DOHH2 (cell line): ENCODE measurements at regions not wholly inside any gene's neighbourhood (a gene's known extent, or its start where the extent isn't known, plus 50 kb on each side); places are given as distances from the start of the nearest gene placed in this dataset.

Experiments used
- EZH2phosphoT487 ChIP-seq: fragments of 200-600 bp; sonication (generic); IDR thresholded peaks from 2 replicates; pipeline ENCODE4 v1.6.1; 2017; ENCODE audit warnings: borderline replicate concordance, mild to moderate bottlenecking, antibody characterized with exemption, low read length, moderate library complexity, mixed read lengths
- TF ChIP-seq, protein P1 (sequence below): fragments of 200-600 bp; sonication (generic); IDR thresholded peaks from one replicate; pipeline ENCODE4 v1.5.1; 2014; ENCODE audit warnings: antibody characterized with exemption, mild to moderate bottlenecking, low read depth, low read length; ENCODE audit not compliant: poor library complexity, severe bottlenecking

DNA sequence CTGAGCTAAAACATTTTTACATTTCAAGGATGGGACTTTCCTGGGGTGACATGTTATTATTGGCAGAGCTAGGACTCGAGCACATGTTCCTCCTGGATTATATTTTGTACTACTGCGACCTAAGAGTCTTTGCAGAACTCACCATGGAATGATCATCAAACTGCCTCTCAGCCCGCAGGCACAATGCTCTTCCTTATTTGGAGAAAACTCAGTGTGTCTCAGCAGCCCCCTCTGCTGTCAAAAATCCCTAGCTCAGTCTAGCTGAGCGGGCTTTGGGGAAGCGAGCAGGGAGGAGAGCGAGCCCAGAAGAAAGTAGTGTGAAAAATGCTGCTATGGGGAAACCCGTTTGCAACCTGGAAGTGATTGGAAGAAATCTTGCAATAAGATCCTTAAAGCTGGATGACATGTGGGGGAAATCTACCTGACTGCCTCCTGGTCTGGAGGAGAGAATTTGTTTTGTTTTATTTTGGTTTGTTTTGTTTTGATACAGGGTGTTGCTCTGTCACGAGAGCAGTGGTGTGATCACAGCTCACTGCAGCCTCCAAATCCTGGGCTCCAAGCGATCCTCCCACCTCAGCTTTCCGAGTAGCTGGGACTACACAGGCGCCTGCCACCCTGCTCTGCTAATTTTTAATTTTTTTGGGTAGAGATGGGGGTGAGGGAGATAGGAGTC is 89.9 kb upstream of the CLINT1 start:
- TF ChIP-seq, protein P1, sequence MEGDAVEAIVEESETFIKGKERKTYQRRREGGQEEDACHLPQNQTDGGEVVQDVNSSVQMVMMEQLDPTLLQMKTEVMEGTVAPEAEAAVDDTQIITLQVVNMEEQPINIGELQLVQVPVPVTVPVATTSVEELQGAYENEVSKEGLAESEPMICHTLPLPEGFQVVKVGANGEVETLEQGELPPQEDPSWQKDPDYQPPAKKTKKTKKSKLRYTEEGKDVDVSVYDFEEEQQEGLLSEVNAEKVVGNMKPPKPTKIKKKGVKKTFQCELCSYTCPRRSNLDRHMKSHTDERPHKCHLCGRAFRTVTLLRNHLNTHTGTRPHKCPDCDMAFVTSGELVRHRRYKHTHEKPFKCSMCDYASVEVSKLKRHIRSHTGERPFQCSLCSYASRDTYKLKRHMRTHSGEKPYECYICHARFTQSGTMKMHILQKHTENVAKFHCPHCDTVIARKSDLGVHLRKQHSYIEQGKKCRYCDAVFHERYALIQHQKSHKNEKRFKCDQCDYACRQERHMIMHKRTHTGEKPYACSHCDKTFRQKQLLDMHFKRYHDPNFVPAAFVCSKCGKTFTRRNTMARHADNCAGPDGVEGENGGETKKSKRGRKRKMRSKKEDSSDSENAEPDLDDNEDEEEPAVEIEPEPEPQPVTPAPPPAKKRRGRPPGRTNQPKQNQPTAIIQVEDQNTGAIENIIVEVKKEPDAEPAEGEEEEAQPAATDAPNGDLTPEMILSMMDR: peak; percentile 87
- TF ChIP-seq EZH2phosphoT487: no peak
